ENCODE measurements at regions not wholly inside any gene's neighbourhood (a gene's known extent, or its start where the extent isn't known, plus 50 kb on each side); places are given as distances from the start of the nearest gene placed in this dataset.

- TF ChIP-seq CTCF (IDR thresholded peaks at IDR 0.05; ENCODE audit: poor library complexity) = no peak
- TF ChIP-seq EZH2 (IDR thresholded peaks at IDR 0.05; ENCODE audit: borderline replicate concordance) = no peak
Measured at GRCh38 chr2:129752176-129752575, 227.3 kb upstream of the RAB6C start.
